ENCODE measurements at regions not wholly inside any gene's neighbourhood (a gene's known extent, or its start where the extent isn't known, plus 50 kb on each side); places are given as distances from the start of the nearest gene placed in this dataset.
"Not testable (repeated sequence)": the region's sequence is repeated elsewhere in the genome, so short reads cannot be mapped to it uniquely, and the experiment has no call there.

DNA sequence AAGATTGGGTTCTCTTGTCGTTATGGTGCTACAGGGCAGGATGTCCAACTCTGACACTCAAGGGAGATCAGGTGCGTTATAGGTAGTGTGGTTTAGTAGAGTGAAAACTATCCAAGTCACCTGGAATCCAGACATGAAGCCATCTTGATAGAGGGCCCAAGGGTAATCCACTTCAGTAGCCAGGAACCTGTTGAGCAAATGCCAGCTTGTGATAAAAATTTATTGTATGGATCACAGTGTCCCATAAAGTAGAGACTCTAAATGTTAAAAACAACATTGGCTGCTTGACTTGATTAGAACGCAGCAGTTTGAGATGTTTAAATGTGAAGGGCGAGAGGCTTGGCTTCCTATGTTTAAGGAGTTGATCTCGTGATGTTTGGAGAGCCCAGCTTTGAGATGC, 105.7 kb upstream of the GMDS start:
- H3K9me3 ChIP-seq (ENCODE audit: control insufficient read depth, low read length): no peaks in the 10 kb centered on the region
- H3K4me3 ChIP-seq (ENCODE audit: insufficient read depth, low read depth, low read length, poor library complexity, severe bottlenecking): no peak overlapping the region
- H3K36me3 ChIP-seq (ENCODE audit: control insufficient read depth, insufficient read depth, low read length): no peaks in the 10 kb centered on the region
- no peaks in the 10 kb centered on the region for H3K27me3 ChIP-seq (replicated peaks; ENCODE audit: control insufficient read depth, insufficient read depth, low read length, poor library complexity, severe bottlenecking)
- no peaks in the 10 kb centered on the region for H3K4me1 ChIP-seq (ENCODE audit: control insufficient read depth, insufficient read depth, low read length, poor library complexity, severe bottlenecking)
- no peak for DNase-seq
- no peak overlapping the region for H3K27ac ChIP-seq (ENCODE audit: insufficient read depth, low read length, poor library complexity, severe bottlenecking)

DNA sequence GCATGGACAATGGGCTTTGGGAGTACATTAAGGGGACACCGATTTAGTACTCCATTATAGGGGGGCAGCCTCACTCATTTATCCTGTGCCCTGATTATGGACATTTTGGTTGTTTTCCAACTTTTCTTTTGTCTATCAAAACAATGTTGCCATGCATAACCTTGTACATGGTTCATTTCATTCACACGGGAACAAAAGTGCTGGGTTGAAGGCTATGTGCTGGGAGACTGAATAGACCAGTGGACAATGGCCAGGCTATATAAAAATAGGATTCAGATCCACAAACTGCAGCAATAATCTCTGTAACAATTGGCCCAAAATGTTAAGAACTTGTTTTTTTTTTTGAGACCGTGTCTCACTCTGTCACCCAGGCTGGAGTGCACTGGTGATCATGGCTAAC, 100.7 kb upstream of the GMDS start:
- Histone ChIP-seq H3K36me3 (ENCODE audit: control insufficient read depth, insufficient read depth, low read length) (no peaks in the 10 kb centered on the region), H3K4me3 (ENCODE audit: insufficient read depth, low read depth, low read length, poor library complexity, severe bottlenecking) (no peak overlapping the region), H3K4me1 (ENCODE audit: control insufficient read depth, insufficient read depth, low read length, poor library complexity, severe bottlenecking) (no peaks in the 10 kb centered on the region), H3K9me3 (ENCODE audit: control insufficient read depth, low read length) (no peaks in the 10 kb centered on the region), H3K27ac (ENCODE audit: insufficient read depth, low read length, poor library complexity, severe bottlenecking) (no peak overlapping the region), H3K27me3 (replicated peaks; ENCODE audit: control insufficient read depth, insufficient read depth, low read length, poor library complexity, severe bottlenecking) (no peaks in the 10 kb centered on the region)
- no peak for DNase-seq

DNA sequence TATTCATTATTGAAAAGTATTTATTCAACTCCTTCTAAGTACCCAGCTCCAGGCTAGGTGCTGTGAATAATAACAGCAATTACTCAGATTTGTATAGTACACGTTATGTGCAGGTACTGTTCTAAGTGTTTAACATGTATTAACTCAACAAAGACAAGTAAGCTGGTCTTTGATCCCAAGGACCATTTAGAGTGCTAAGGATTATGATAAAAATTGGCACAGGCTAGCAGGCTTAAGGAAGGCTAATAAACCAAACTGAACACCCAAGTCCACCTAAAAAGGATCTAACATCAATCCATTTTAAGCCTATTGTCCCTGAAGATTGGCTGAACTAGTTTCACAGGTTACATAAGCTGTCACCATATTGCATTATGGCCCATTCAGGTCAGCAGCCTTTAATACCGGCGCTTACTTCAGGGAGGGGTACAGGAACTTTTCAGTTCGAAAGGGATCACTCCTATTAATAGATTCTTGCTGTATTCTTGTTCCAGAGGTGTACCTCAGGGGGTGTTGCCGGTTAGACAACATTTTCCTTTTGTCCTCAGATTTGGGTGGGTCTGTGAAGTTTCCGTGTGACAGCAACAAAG, 99.0 kb upstream of the GMDS start:
- Histone ChIP-seq H3K27me3 (replicated peaks; ENCODE audit: control insufficient read depth, insufficient read depth, low read length, poor library complexity, severe bottlenecking) (no peaks in the 10 kb centered on the region), H3K4me1 (ENCODE audit: control insufficient read depth, insufficient read depth, low read length, poor library complexity, severe bottlenecking) (no peaks in the 10 kb centered on the region), H3K9me3 (ENCODE audit: control insufficient read depth, low read length) (no peaks in the 10 kb centered on the region), H3K27ac (ENCODE audit: insufficient read depth, low read length, poor library complexity, severe bottlenecking) (no peak overlapping the region), H3K4me3 (ENCODE audit: insufficient read depth, low read depth, low read length, poor library complexity, severe bottlenecking) (no peak overlapping the region), H3K36me3 (ENCODE audit: control insufficient read depth, insufficient read depth, low read length) (no peaks in the 10 kb centered on the region)
- DNase-seq: no peak

DNA sequence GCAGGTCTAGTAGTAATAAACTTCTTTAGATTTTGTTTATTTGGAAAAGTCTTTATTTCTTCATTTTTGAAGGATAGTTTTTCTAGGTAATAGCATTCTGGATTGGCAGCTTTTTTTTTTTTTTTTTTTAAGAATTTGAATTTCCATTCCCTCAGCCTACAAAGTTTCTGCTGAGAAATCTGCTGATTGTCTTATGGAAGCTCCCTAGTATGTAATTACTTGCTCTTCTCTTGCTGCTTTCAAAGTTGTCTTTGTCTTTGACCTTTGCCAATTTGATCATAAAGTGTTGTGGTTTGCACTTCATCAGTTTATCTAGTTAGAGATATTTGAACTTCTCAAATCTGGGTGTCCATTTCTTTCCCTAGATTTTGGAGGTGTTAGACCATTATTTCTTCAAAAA, 82.2 kb upstream of the GMDS start:
- H3K4me1 ChIP-seq (ENCODE audit: control insufficient read depth, insufficient read depth, low read length, poor library complexity, severe bottlenecking): no peaks in the 10 kb centered on the region
- no peaks in the 10 kb centered on the region for H3K27me3 ChIP-seq (replicated peaks; ENCODE audit: control insufficient read depth, insufficient read depth, low read length, poor library complexity, severe bottlenecking)
- peaks cover 18% of the 10 kb centered on the region for H3K9me3 ChIP-seq (ENCODE audit: control insufficient read depth, low read length)
- no peak overlapping the region for H3K27ac ChIP-seq (ENCODE audit: insufficient read depth, low read length, poor library complexity, severe bottlenecking)
- H3K4me3 ChIP-seq (ENCODE audit: insufficient read depth, low read depth, low read length, poor library complexity, severe bottlenecking): no peak overlapping the region
- DNase-seq: no peak
- no peaks in the 10 kb centered on the region for H3K36me3 ChIP-seq (ENCODE audit: control insufficient read depth, insufficient read depth, low read length)

DNA sequence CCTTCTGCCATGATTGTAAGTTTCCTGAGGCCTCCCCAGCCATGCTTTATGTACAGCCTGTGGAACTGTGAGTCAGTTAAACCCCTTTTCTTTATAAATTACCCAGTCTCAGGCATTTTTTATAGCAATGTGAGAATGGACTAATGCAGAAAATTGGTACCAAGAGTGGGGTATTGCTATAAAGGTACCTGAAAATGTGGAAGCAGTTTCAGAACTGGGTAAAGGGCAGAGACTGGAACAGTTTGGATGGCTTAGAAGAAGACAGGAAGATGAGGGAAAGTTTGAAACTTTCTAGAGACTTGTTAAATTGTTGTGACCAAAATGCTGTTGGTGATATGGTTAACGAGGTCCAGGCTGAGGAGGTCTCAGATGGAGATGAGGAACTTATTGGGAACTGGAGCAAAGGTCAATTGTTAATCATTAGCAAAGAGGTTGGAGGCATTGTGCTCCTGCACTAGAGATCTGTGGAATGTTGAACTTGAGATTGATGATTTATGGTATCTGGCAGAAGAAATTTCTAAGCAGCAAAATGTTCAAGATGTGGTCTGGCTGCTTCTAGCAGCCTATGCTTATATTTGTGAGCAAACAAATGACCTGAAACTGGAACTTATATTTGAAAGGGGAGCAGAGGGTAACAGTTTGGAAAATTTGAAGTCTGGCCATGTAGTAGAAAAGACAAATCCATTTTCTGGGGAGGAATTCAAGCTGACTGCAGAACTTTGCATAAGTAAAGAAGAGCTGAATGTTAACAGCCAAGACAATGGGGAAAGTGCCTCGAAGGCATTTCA, 79.0 kb upstream of the GMDS start:
- Histone ChIP-seq H3K4me3 (ENCODE audit: insufficient read depth, low read depth, low read length, poor library complexity, severe bottlenecking) (no peak overlapping the region), H3K36me3 (ENCODE audit: control insufficient read depth, insufficient read depth, low read length) (no peaks in the 10 kb centered on the region), H3K27me3 (replicated peaks; ENCODE audit: control insufficient read depth, insufficient read depth, low read length, poor library complexity, severe bottlenecking) (no peaks in the 10 kb centered on the region), H3K4me1 (ENCODE audit: control insufficient read depth, insufficient read depth, low read length, poor library complexity, severe bottlenecking) (no peaks in the 10 kb centered on the region), H3K9me3 (ENCODE audit: control insufficient read depth, low read length) (peaks cover 18% of the 10 kb centered on the region), H3K27ac (ENCODE audit: insufficient read depth, low read length, poor library complexity, severe bottlenecking) (no peak overlapping the region)
- no peak for DNase-seq

DNA sequence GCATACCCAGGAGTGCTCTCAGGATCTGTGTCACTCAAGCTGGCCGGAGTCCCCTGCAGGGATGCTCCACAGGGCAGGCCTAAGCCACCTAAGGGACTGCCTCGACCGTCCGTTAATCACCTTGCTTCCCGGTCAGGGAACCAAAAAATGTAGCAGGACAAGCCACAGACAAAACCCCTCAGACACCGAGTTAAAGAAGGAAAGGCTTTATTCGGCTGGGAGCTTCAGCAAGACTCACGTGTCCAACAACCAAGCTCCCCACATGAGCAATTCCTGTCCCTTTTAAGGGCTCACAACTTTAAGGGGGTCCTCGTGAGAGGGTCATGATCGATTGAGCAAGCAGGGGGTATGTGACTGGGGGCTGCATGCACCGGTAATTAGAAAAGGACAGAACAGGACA, 72.1 kb upstream of the GMDS start:
- H3K9me3 ChIP-seq (ENCODE audit: control insufficient read depth, low read length); H3K27me3 ChIP-seq (replicated peaks; ENCODE audit: control insufficient read depth, insufficient read depth, low read length, poor library complexity, severe bottlenecking); H3K27ac ChIP-seq (ENCODE audit: insufficient read depth, low read length, poor library complexity, severe bottlenecking); H3K4me1 ChIP-seq (ENCODE audit: control insufficient read depth, insufficient read depth, low read length, poor library complexity, severe bottlenecking); H3K4me3 ChIP-seq (ENCODE audit: insufficient read depth, low read depth, low read length, poor library complexity, severe bottlenecking); DNase-seq; H3K36me3 ChIP-seq (ENCODE audit: control insufficient read depth, insufficient read depth, low read length): not testable (repeated sequence)

DNA sequence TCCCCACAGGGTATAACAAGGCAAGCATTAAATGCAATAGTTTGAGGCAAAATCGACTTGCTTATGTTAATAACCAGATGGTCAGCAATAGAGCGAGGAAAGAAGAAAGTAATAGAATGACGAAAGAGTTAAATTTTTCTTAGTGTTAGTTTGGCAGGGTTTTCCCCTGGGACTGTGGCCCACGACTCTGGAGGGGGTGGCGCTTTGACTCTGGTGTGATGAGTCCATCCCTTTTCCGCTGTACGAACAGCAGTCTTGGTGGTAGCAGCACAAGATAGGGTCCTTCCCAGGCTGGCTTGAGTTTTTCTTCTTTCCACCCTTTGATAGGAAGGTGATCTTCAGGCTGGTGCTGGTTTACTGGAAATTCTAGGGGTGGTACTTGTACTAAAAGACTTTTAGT, 69.2 kb upstream of the GMDS start:
- Histone ChIP-seq H3K27me3 (replicated peaks; ENCODE audit: control insufficient read depth, insufficient read depth, low read length, poor library complexity, severe bottlenecking) (no peaks in the 10 kb centered on the region), H3K36me3 (ENCODE audit: control insufficient read depth, insufficient read depth, low read length) (no peaks in the 10 kb centered on the region), H3K9me3 (ENCODE audit: control insufficient read depth, low read length) (no peaks in the 10 kb centered on the region), H3K4me3 (ENCODE audit: insufficient read depth, low read depth, low read length, poor library complexity, severe bottlenecking) (no peak overlapping the region), H3K27ac (ENCODE audit: insufficient read depth, low read length, poor library complexity, severe bottlenecking) (no peak overlapping the region), H3K4me1 (ENCODE audit: control insufficient read depth, insufficient read depth, low read length, poor library complexity, severe bottlenecking) (no peaks in the 10 kb centered on the region)
- DNase-seq: no peak

DNA sequence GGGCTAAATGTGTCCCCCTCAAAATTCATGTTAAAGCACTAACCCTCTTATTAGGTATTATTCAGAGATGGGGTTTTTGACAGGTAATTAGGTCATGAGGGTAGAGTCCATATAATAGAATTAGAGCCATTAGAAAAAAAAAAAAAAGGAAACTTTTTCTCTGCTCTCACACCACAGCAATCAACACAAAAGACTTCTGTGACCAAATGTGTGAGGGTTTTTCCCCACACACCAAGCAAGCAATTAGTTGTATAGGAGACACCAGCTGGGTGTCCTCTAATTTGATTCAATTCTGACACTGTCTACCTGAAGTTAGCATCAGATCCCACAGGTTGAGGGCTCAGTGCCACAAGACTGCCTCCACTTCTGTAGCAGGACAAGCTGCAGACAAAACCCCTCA, 64.6 kb upstream of the GMDS start:
- Histone ChIP-seq H3K27me3 (replicated peaks; ENCODE audit: control insufficient read depth, insufficient read depth, low read length, poor library complexity, severe bottlenecking) (no peaks in the 10 kb centered on the region), H3K36me3 (ENCODE audit: control insufficient read depth, insufficient read depth, low read length) (no peaks in the 10 kb centered on the region), H3K9me3 (ENCODE audit: control insufficient read depth, low read length) (no peaks in the 10 kb centered on the region)

DNA sequence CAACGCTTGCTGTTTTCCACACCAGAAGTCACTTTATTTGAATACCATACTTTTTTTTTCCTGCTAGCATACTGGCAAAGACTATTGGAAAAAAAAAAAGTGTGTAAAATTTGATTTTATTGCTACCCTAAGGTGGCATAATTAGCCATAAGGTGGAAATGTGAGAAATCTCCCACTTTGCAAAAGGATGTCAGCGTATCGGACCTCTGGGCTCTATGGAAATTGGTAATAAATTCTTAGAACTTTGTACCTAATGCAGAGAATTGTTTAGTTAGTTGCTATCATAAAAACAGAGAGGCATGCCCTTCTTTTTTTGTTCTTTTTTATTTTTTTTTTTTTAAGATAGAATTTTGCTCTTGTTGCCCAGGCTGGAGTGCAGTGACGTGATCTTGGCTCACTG, 63.7 kb upstream of the GMDS start:
- no peaks in the 10 kb centered on the region for H3K4me1 ChIP-seq (ENCODE audit: control insufficient read depth, insufficient read depth, low read length, poor library complexity, severe bottlenecking)
- no peak overlapping the region for H3K27ac ChIP-seq (ENCODE audit: insufficient read depth, low read length, poor library complexity, severe bottlenecking)
- H3K4me3 ChIP-seq (ENCODE audit: insufficient read depth, low read depth, low read length, poor library complexity, severe bottlenecking): no peak overlapping the region
- DNase-seq: no peak
- no peaks in the 10 kb centered on the region for H3K27me3 ChIP-seq (replicated peaks; ENCODE audit: control insufficient read depth, insufficient read depth, low read length, poor library complexity, severe bottlenecking)
- H3K36me3 ChIP-seq (ENCODE audit: control insufficient read depth, insufficient read depth, low read length): no peaks in the 10 kb centered on the region
- H3K9me3 ChIP-seq (ENCODE audit: control insufficient read depth, low read length): no peaks in the 10 kb centered on the region

More for the DNA sequence above, 64.6 kb upstream of the GMDS start:
- Histone ChIP-seq H3K4me1 (ENCODE audit: control insufficient read depth, insufficient read depth, low read length, poor library complexity, severe bottlenecking) (no peaks in the 10 kb centered on the region), H3K27ac (ENCODE audit: insufficient read depth, low read length, poor library complexity, severe bottlenecking) (no peak overlapping the region), H3K4me3 (ENCODE audit: insufficient read depth, low read depth, low read length, poor library complexity, severe bottlenecking) (no peak overlapping the region)
- DNase-seq: no peak

DNA sequence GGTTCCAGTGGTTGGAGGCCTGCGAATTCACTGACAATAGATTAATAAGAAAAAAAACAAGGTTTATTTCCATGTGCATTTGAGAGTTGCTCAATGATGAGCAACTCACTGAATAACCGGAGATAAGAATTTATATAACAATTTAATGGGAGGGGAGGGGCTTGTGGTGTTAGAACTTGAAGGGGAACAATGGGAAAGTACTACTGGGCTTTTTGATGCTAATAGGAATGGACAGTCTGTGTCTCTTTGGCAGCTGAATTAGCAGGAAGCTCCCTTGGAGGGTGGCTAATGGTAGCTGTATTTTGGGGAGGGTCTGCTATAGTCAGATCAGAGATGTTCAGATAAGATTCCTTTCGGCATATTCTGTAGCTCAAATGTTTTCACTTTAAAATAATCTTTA, 62.4 kb upstream of the GMDS start:
- H3K27me3 ChIP-seq (replicated peaks; ENCODE audit: control insufficient read depth, insufficient read depth, low read length, poor library complexity, severe bottlenecking): no peaks in the 10 kb centered on the region
- no peaks in the 10 kb centered on the region for H3K36me3 ChIP-seq (ENCODE audit: control insufficient read depth, insufficient read depth, low read length)
- no peaks in the 10 kb centered on the region for H3K9me3 ChIP-seq (ENCODE audit: control insufficient read depth, low read length)
- H3K27ac ChIP-seq (ENCODE audit: insufficient read depth, low read length, poor library complexity, severe bottlenecking): no peak overlapping the region
- no peaks in the 10 kb centered on the region for H3K4me1 ChIP-seq (ENCODE audit: control insufficient read depth, insufficient read depth, low read length, poor library complexity, severe bottlenecking)
- no peak for DNase-seq
- no peak overlapping the region for H3K4me3 ChIP-seq (ENCODE audit: insufficient read depth, low read depth, low read length, poor library complexity, severe bottlenecking)

All from effector memory CD4-positive, alpha-beta T cell (primary cell).